Heart left ventricle (tissue), 13 donors: ENCODE measurements at regions not wholly inside any gene's neighbourhood (a gene's known extent, or its start where the extent isn't known, plus 50 kb on each side); places are given as distances from the start of the nearest gene placed in this dataset.

Experiments used
- CTCF ChIP-seq, 12 donors: fragments of 200-600 bp; sonication (generic) in 4 of 12; IDR thresholded peaks; one replicate each; pipeline versions ENCODE4 v1.5.0 to v1.8.0; 2018 to 2022; ENCODE audit warnings: antibody characterized with exemption in 12 of 12, mild to moderate bottlenecking in 5 of 12
- POLR2A ChIP-seq, 2 donors: fragments of 450-650 bp; IDR thresholded peaks; one replicate each; pipeline ENCODE4 v1.6.1; 2017; ENCODE audit warnings: antibody characterized with exemption in 2 of 2, mild to moderate bottlenecking in 2 of 2, moderate library complexity in 2 of 2
- donor health status: ischemic (EF 13 %, LVEDD 7.1; RV severe dilation, severe dysfunction).
- donor health status: DM: no; HTN: yes; CAD: no.
- donor health status: DM: no; HTN: no; CAD: no.
- donor health status: ischemic (EF 25% LVEDD 6.9; RV normal size, moderate dysfunction).
- donor health status: ischemic (EF 25% LVEDD 5.7; RV mildly dilated, moderate dysfunction).
- donor health status: ischemic (EF 35%, LVEDD 5.7; RV mildly dilated, moderate dysfunction).
- donor health status: nonischemic (EF 11% LVEDD 7.7; RV severe dilation, severe dysfunction).
- donor health status: DM: yes; HTN: yes; CAD: no.
- donor health status: PGD.
- donor health status: ischemic (EF 29% LVEDD 5.4; RV normal size, mild dysfunction).
- donor health status: nonischemic (EF 23%, LVEDD 6.1; RV moderate dilation, normal function).

- TF ChIP-seq CTCF (IDR thresholded peaks at IDR 0.05) (no peak), POLR2A (IDR thresholded peaks at IDR 0.05) (no peak)
These were observed 152.3 kb upstream of the SHH start for GRCh38 chr7:155964543-155964942.
